K562 (cell line): ENCODE measurements at regions not wholly inside any gene's neighbourhood (a gene's known extent, or its start where the extent isn't known, plus 50 kb on each side); places are given as distances from the start of the nearest gene placed in this dataset.

Experiments used
- ATAC-seq: fragments of 200-7000 bp; cut with Tn5 transposase; 3 replicates; pipeline ENCODE4 v1.9.1; 2020; ENCODE audit warnings: moderate library complexity
- BruUV-seq: library from RNA; stranded (reverse); fragments of 400-500 nt; replicated peaks from 2 replicates; lab custom pipeline; 2021; lab: Mats Ljungman, UMichigan
- CTCF ChIA-PET: fragments of 300-600 bp; formaldehyde crosslinking; extraction: SDS; loops from one replicate; lab custom pipeline; 2021; ENCODE audit warnings: low intra/inter-chr PET ratio; lab: Yijun Ruan, JAX
- POLR2A ChIA-PET: fragments of 300-600, 350-650 bp; sonication (Branson Sonifier 250); formaldehyde crosslinking; extraction: SDS; loops from one replicate; lab custom pipeline; 2021; ENCODE audit warnings: antibody characterized with exemption, inconsistent platforms; lab: Yijun Ruan, JAX
- DNase-seq, 4 experiments: peaks; one replicate each; pipeline versions ENCODE4 v3.0.0 to v3.0.0-alpha.2; 2011 to 2018; ENCODE audit warnings: low spot score in 3 of 4, mixed read lengths in 3 of 4; ENCODE audit errors: extremely low read depth in 1 of 4
- FAIRE-seq: peaks from 2 replicates; lab custom pipeline; 2011; peaks lifted over from hg19 to GRCh38; lab: Jason Lieb, UNC
- H2AFZ ChIP-seq: 2 replicates; pipeline ENCODE4 v1.6.0; 2011; ENCODE audit warnings: low read depth, low read length, control low read depth, inconsistent platforms
- H3K27ac ChIP-seq: fragments of 200-600 bp; 3 replicates; pipeline ENCODE4 v1.8.0; 2011; ENCODE audit warnings: low read depth, mild to moderate bottlenecking, control low read depth, inconsistent platforms, low read length, moderate library complexity, mixed read lengths; ENCODE audit errors: extremely low read depth
- H3K27me3 ChIP-seq, 2 experiments: fragments of 300-600 bp in 1 of 2; 2 replicates in 1 of 2; 3 replicates in 1 of 2; pipeline versions ENCODE4 v1.6.0 to v1.8.0; 2011; ENCODE audit warnings: inconsistent platforms in 2 of 2, low read length in 2 of 2, mild to moderate bottlenecking in 1 of 2, mixed read lengths in 1 of 2, moderate library complexity in 1 of 2; ENCODE audit not compliant: control insufficient read depth in 2 of 2, insufficient read depth in 2 of 2
- H3K36me3 ChIP-seq: fragments of 300-600 bp; 3 replicates; pipeline ENCODE4 v1.8.0; 2011; ENCODE audit warnings: mild to moderate bottlenecking, low read length, inconsistent platforms; ENCODE audit not compliant: control insufficient read depth, insufficient read depth
- H3K4me1 ChIP-seq, 2 experiments: fragments of 200-600 bp in 1 of 2; replicated peaks in 1 of 2; 2 replicates in 1 of 2; 3 replicates in 1 of 2; pipeline versions ENCODE4 v1.5.1 to v1.8.0; 2011; ENCODE audit warnings: inconsistent platforms in 2 of 2, low read length in 2 of 2, mild to moderate bottlenecking in 1 of 2, mixed read lengths in 1 of 2, moderate library complexity in 1 of 2; ENCODE audit not compliant: control insufficient read depth in 2 of 2, insufficient read depth in 2 of 2
- H3K4me2 ChIP-seq: 2 replicates; pipeline ENCODE4 v1.6.1; 2011; ENCODE audit warnings: low read length, control low read depth, inconsistent platforms, mixed read lengths; ENCODE audit not compliant: insufficient read depth
- H3K4me3 ChIP-seq: fragments of 200-600 bp; sonication (generic), shearing (Covaris generic); 2 replicates; pipeline ENCODE4 v1.5.1; 2016; ENCODE audit warnings: control low read depth, inconsistent platforms
- H3K79me2 ChIP-seq: fragments of 200-600 bp; 3 replicates; pipeline ENCODE4 v1.8.0; 2011; ENCODE audit warnings: low read length, inconsistent platforms; ENCODE audit not compliant: control insufficient read depth, insufficient read depth
- H3K9ac ChIP-seq, 2 experiments: 2 replicates each; pipeline versions ENCODE4 v1.6.0 to v1.6.1; 2011; ENCODE audit warnings: low read depth in 2 of 2, low read length in 2 of 2, control low read depth in 1 of 2, inconsistent platforms in 1 of 2, mild to moderate bottlenecking in 1 of 2, mixed read lengths in 1 of 2; ENCODE audit not compliant: insufficient read depth in 1 of 2
- H3K9me1 ChIP-seq: one replicate; pipeline ENCODE4 v1.6.0; 2011; ENCODE audit warnings: inconsistent platforms, mild to moderate bottlenecking, low read length, moderate library complexity; ENCODE audit not compliant: control insufficient read depth, insufficient read depth
- H3K9me3 ChIP-seq: replicated peaks from 2 replicates; pipeline ENCODE4 v1.5.1; 2011; ENCODE audit warnings: low read depth, low read length, inconsistent platforms; ENCODE audit not compliant: control insufficient read depth, insufficient read depth
- H4K20me1 ChIP-seq: replicated peaks from 2 replicates; pipeline ENCODE4 v1.6.1; 2011; ENCODE audit warnings: low read length, inconsistent platforms, mixed read lengths; ENCODE audit not compliant: control insufficient read depth, insufficient read depth
- DDX20 ChIP-seq: fragments of 450-650 bp; IDR thresholded peaks from 2 replicates; pipeline ENCODE4 v1.6.1; 2016; ENCODE audit warnings: missing genetic modification characterization, low read depth, mild to moderate bottlenecking, missing compliant biosample characterization, moderate library complexity
- GATAD2B ChIP-seq: fragments of 450-650 bp; IDR thresholded peaks from 2 replicates; pipeline ENCODE4 v1.6.1; 2017; ENCODE audit warnings: mild to moderate bottlenecking, borderline replicate concordance
- MEF2D ChIP-seq: conservative IDR thresholded peaks from 2 replicates; pipeline ENCODE4 v1.6.1; 2016; ENCODE audit warnings: low read depth, missing genetic modification characterization, missing compliant biosample characterization
- PRPF4 ChIP-seq: fragments of 200-400 bp; formaldehyde crosslinking; IDR thresholded peaks from one replicate; pipeline ENCODE4 v1.6.1; 2017; ENCODE audit warnings: low read length, low read depth, mild to moderate bottlenecking; ENCODE audit not compliant: insufficient read depth, poor library complexity, severe bottlenecking
- RBM14 ChIP-seq: fragments of 200-400 bp; formaldehyde crosslinking; IDR thresholded peaks from 2 replicates; pipeline ENCODE4 v1.6.1; 2018; ENCODE audit warnings: low read depth, mild to moderate bottlenecking, low read length, moderate library complexity, borderline replicate concordance; ENCODE audit not compliant: insufficient read depth
- RFX5 ChIP-seq: IDR thresholded peaks from 2 replicates; pipeline ENCODE4 v1.6.1; 2011; ENCODE audit warnings: low read depth, mild to moderate bottlenecking, improper control_type of control experiment, low read length
- TSC22D4 ChIP-seq: fragments of 450-650 bp; IDR thresholded peaks from 2 replicates; pipeline ENCODE4 v1.6.1; 2016; ENCODE audit warnings: missing genetic modification characterization, missing biosample characterization, control low read depth
- ZC3H11A ChIP-seq: IDR thresholded peaks from 2 replicates; pipeline ENCODE4 v1.6.1; 2012; ENCODE audit warnings: low read depth, low read length, improper control_type of control experiment
- ZNF24 ChIP-seq: fragments of 450-650 bp; IDR thresholded peaks from 2 replicates; pipeline ENCODE4 v1.6.1; 2016
- WGBS: fragments of 100-300 bp; shearing (Covaris generic); methylation state at CpG from one replicate; pipeline ENCODE4 v1.1.6; 2016; ENCODE audit warnings: low coverage, mixed read lengths; ENCODE audit not compliant: insufficient coverage; ENCODE audit errors: missing lambda C conversion rate; 5-methylcytosine and 5-hydroxymethylcytosine counted together
- in situ Hi-C: fragments of 300-500 bp; cut with MboI; formaldehyde crosslinking; loops from 4 replicates; pipeline ENCODE4 v1.15.0; 2018; ENCODE audit warnings: inconsistent platforms, mixed read lengths
- intact Hi-C: fragments of 100-400 bp; cut with micrococcal nuclease; formaldehyde crosslinking; loops from 2 replicates; pipeline ENCODE4 v1.14.2; 2022

GRCh38 chr2:121002597-121002996, 266.9 kb downstream of the GLI2 start:
- Histone ChIP-seq H3K4me2 (no peak overlapping the region), H4K20me1 (no peaks in the 10 kb centered on the region), H2AFZ (no peak overlapping the region), H3K79me2 (no peaks in the 10 kb centered on the region), H3K27me3 (peaks cover 0 to 10% of the 10 kb centered on the region in 2 experiments; a peak in 3 of 5 replicates), H3K9ac (no peak overlapping the region), H3K4me1 (no peaks in the 10 kb centered on the region), H3K9me3 (no peaks in the 10 kb centered on the region), H3K4me3 (no peak overlapping the region), H3K27ac (no peak overlapping the region), H3K36me3 (no peaks in the 10 kb centered on the region), H3K9me1 (no peaks in the 10 kb centered on the region)
- intact Hi-C loops = no loop called here
- DNase-seq (no peak), ATAC-seq (no peak), FAIRE-seq (no peak)
- no TSS peak for BruUV-seq
- TF ChIP-seq GATAD2B = no peak
- no peak for TF ChIP-seq MEF2D (tag)
- TF ChIP-seq ZNF24 = no peak
- no peak for TF ChIP-seq RBM14
- TF ChIP-seq DDX20 (tag) = no peak
- no peak for TF ChIP-seq PRPF4
- TF ChIP-seq TSC22D4 (tag) = no peak
- no peak for TF ChIP-seq ZC3H11A
- 9% methylated on average over 1 of the region's 1 CpG for WGBS
- POLR2A ChIA-PET = no interaction called here
- CTCF ChIA-PET = no interaction called here
- in situ Hi-C loops = no loop called here

GRCh38 chr2:121003391-121003790, 267.7 kb downstream of the GLI2 start:
- 1% methylated on average over 5 of the region's 5 CpGs for WGBS

More at GRCh38 chr2:121003391-121003790, 267.7 kb downstream of the GLI2 start:
- DNase-seq (no peak), FAIRE-seq (no peak), ATAC-seq (no peak)
- no TSS peak for BruUV-seq
- H2AFZ ChIP-seq = no peak overlapping the region
- intact Hi-C loops = no loop called here
- POLR2A ChIA-PET = no interaction called here
- TF ChIP-seq RFX5 = no peak
- H3K9me1 ChIP-seq = no peaks in the 10 kb centered on the region
- no peaks in the 10 kb centered on the region; a peak in 1 of 5 replicates for H3K4me1 ChIP-seq
- CTCF ChIA-PET = no interaction called here
- H3K79me2 ChIP-seq = no peaks in the 10 kb centered on the region
- no peak overlapping the region for H3K4me3 ChIP-seq
- no peaks in the 10 kb centered on the region for H4K20me1 ChIP-seq
- in situ Hi-C loops = no loop called here
- H3K9me3 ChIP-seq = no peaks in the 10 kb centered on the region
- no peak overlapping the region for H3K9ac ChIP-seq
- H3K27ac ChIP-seq = no peak overlapping the region
- no peaks in the 10 kb centered on the region for H3K36me3 ChIP-seq
- H3K27me3 ChIP-seq = peaks cover 0 to 10% of the 10 kb centered on the region in 2 experiments; a peak in 3 of 5 replicates
- no peak overlapping the region for H3K4me2 ChIP-seq
